ENCODE measurements at regions not wholly inside any gene's neighbourhood (a gene's known extent, or its start where the extent isn't known, plus 50 kb on each side); places are given as distances from the start of the nearest gene placed in this dataset.

DNA sequence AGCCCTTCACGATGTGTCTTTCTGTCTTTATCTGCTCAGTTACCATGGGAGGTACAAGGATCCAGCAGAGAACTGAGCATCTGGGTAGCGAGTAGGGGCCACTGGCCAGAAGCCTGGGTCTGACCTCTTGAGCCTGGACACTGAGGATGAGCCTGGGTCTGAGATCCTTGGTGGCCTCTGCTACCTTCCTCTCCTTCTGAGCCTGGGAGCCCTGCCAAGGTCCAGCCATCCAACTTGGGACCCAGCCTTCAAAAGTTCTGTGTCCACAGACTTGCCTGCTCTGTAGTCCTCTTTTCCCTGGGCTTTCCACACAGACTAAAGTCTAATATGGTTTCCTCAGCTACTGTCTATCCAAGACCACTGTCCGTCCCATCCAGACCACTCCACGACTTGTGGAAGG is 60.2 kb upstream of the NAA20 start:
- DNase-seq (ENCODE audit: low read depth, low spot score): no peak
- H3K9me3 ChIP-seq (ENCODE audit: low read depth, low read length): no peaks in the 10 kb centered on the region
- no peaks in the 10 kb centered on the region for H3K36me3 ChIP-seq (ENCODE audit: insufficient read depth, low read length)
- H3K9ac ChIP-seq (ENCODE audit: insufficient read length): no peak overlapping the region
- no peak for TF ChIP-seq POLR2AphosphoS5 (IDR thresholded peaks at IDR 0.05; ENCODE audit: borderline replicate concordance, low read depth, low read length)
- TF ChIP-seq FOXP2 (optimal IDR thresholded peaks at IDR 0.05; ENCODE audit: control extremely low read depth, extremely low read length, insufficient read depth): no peak
- no peak for TF ChIP-seq EZH2 (IDR thresholded peaks at IDR 0.05)
- no peak overlapping the region for H3K27ac ChIP-seq
- no peak overlapping the region for H3K4me3 ChIP-seq

DNA sequence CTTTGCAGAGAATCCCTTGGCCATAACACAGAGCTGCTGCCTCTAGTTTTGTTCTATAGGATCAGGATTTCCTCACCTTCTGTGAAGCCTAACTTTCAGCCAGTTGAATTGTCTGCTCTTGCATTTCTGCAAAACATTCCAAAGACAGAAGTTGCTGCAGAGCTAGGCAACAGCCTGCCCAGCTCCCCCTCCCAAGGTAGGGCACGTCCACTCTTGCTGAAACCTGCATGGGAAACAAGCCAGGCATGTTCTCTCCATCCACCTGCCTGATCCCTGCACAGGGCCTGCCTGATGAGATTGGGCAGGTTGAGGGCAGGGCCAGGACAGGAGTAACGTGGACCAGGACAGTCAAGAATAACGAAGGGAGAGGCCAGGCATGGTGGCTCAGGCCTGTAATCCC is 58.9 kb upstream of the NAA20 start:
- no peak overlapping the region for H3K4me3 ChIP-seq
- no peaks in the 10 kb centered on the region for H3K36me3 ChIP-seq (ENCODE audit: insufficient read depth, low read length)
- H3K27ac ChIP-seq: no peak overlapping the region

DNA sequence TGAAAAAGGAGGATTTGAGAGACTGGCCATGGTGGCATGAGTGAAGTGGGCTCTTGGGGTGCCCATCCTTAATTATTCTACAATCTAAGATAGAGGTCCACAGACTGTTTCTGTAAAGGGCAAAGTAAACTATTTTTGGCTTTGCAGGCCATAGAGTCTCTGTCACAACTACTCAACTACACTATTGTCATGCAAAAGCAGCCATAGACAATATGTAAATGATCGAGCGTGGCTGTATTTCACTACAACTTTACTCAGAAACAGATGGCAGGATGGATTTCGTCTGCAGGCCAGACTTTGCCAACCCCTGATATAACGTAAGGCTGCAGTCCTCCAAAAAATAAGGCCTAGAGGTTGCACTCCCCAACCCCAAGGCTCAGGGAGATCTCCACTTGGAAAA is 58.2 kb upstream of the NAA20 start:
- Histone ChIP-seq H3K4me3 (no peak overlapping the region), H3K36me3 (ENCODE audit: insufficient read depth, low read length) (no peaks in the 10 kb centered on the region), H3K27ac (no peak overlapping the region), H3K9ac (ENCODE audit: insufficient read length) (no peak overlapping the region), H3K9me3 (ENCODE audit: low read depth, low read length) (no peaks in the 10 kb centered on the region)
- TF ChIP-seq EZH2 (IDR thresholded peaks at IDR 0.05) (no peak), POLR2AphosphoS5 (IDR thresholded peaks at IDR 0.05; ENCODE audit: borderline replicate concordance, low read depth, low read length) (no peak), FOXP2 (optimal IDR thresholded peaks at IDR 0.05; ENCODE audit: control extremely low read depth, extremely low read length, insufficient read depth) (no peak)
- DNase-seq (ENCODE audit: low read depth, low spot score): no peak

More for the DNA sequence above, 58.9 kb upstream of the NAA20 start:
- no peaks in the 10 kb centered on the region for H3K9me3 ChIP-seq (ENCODE audit: low read depth, low read length)
- TF ChIP-seq POLR2AphosphoS5 (IDR thresholded peaks at IDR 0.05; ENCODE audit: borderline replicate concordance, low read depth, low read length): no peak
- no peak for DNase-seq (ENCODE audit: low read depth, low spot score)
- H3K9ac ChIP-seq (ENCODE audit: insufficient read length): no peak overlapping the region

DNA sequence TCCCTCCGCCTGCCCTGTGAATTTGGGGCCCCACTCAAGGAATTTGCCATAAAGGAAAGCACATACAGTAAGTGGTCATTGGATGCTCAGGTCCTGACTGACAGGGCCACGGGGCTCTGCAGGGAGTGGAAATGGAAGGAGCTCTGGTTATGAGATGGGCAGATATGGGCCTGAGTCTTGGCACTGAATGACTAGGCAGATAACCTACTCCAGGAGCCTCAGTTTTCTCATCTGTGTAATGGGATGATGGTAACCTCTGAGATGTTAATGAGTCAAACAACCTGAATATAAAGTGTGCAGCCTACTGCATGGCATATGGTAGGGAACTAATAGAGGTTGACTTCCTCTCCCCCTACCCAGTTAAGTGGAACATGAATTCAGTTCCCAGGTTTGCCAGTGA is 56.4 kb upstream of the NAA20 start:
- Histone ChIP-seq H3K36me3 (ENCODE audit: insufficient read depth, low read length) (no peaks in the 10 kb centered on the region), H3K9me3 (ENCODE audit: low read depth, low read length) (no peaks in the 10 kb centered on the region)
- TF ChIP-seq POLR2AphosphoS5 (IDR thresholded peaks at IDR 0.05; ENCODE audit: borderline replicate concordance, low read depth, low read length): no peak
- TF ChIP-seq FOXP2 (optimal IDR thresholded peaks at IDR 0.05; ENCODE audit: control extremely low read depth, extremely low read length, insufficient read depth): no peak
- TF ChIP-seq EZH2 (IDR thresholded peaks at IDR 0.05): no peak

DNA sequence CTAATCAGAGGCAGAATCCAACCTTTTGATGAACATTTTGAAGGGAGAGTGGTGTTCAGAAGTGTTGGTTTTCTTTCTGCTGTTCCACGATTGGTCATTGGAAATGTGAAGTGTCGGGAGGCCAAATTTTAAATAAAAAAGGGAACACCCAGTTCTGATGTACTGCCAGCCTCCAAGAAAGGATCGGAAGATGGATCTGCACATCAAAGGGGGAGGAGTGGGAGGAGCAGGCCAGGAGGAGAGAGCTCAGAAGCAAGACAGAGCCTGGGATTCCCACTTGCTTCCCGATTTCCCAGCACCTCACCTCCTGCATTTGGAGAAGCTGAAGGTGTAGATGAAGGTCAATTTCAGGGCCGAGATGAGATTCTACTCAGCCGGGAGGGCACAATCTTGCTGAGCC is 55.9 kb upstream of the NAA20 start:
- H3K9ac ChIP-seq (ENCODE audit: insufficient read length): no peak overlapping the region
- no peaks in the 10 kb centered on the region for H3K36me3 ChIP-seq (ENCODE audit: insufficient read depth, low read length)
- no peak for DNase-seq (ENCODE audit: low read depth, low spot score)
- H3K27ac ChIP-seq: no peak overlapping the region
- H3K4me3 ChIP-seq: no peak overlapping the region
- no peak for TF ChIP-seq EZH2 (IDR thresholded peaks at IDR 0.05)
- no peak for TF ChIP-seq FOXP2 (optimal IDR thresholded peaks at IDR 0.05; ENCODE audit: control extremely low read depth, extremely low read length, insufficient read depth)
- TF ChIP-seq POLR2AphosphoS5 (IDR thresholded peaks at IDR 0.05; ENCODE audit: borderline replicate concordance, low read depth, low read length): no peak
- no peaks in the 10 kb centered on the region for H3K9me3 ChIP-seq (ENCODE audit: low read depth, low read length)

More for the DNA sequence above, 56.4 kb upstream of the NAA20 start:
- no peak overlapping the region for H3K27ac ChIP-seq
- DNase-seq (ENCODE audit: low read depth, low spot score): no peak
- H3K4me3 ChIP-seq: no peak overlapping the region
- no peak overlapping the region for H3K9ac ChIP-seq (ENCODE audit: insufficient read length)

DNA sequence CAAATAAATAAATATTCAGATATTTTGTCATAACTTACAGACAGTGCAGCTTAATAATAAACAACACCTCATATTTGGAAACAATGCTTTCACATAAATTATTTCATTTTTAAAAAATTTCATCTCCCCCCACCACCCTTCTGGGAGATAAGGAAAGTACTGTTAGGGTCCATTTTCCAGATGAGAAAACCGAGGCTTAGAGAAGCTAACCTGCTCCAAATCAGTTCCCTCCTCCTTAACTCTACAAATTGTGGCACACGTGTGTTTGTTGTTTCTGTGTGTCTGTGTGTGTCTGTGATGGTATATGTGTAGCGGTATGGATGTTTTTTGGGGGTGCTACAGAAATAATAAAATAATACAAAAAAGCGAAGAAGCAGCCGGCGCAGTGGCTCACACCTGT is 54.2 kb upstream of the NAA20 start:
- DNase-seq (ENCODE audit: low read depth, low spot score): no peak
- TF ChIP-seq EZH2 (IDR thresholded peaks at IDR 0.05) (no peak), POLR2AphosphoS5 (IDR thresholded peaks at IDR 0.05; ENCODE audit: borderline replicate concordance, low read depth, low read length) (no peak), FOXP2 (optimal IDR thresholded peaks at IDR 0.05; ENCODE audit: control extremely low read depth, extremely low read length, insufficient read depth) (no peak)
- no peak overlapping the region for H3K27ac ChIP-seq

DNA sequence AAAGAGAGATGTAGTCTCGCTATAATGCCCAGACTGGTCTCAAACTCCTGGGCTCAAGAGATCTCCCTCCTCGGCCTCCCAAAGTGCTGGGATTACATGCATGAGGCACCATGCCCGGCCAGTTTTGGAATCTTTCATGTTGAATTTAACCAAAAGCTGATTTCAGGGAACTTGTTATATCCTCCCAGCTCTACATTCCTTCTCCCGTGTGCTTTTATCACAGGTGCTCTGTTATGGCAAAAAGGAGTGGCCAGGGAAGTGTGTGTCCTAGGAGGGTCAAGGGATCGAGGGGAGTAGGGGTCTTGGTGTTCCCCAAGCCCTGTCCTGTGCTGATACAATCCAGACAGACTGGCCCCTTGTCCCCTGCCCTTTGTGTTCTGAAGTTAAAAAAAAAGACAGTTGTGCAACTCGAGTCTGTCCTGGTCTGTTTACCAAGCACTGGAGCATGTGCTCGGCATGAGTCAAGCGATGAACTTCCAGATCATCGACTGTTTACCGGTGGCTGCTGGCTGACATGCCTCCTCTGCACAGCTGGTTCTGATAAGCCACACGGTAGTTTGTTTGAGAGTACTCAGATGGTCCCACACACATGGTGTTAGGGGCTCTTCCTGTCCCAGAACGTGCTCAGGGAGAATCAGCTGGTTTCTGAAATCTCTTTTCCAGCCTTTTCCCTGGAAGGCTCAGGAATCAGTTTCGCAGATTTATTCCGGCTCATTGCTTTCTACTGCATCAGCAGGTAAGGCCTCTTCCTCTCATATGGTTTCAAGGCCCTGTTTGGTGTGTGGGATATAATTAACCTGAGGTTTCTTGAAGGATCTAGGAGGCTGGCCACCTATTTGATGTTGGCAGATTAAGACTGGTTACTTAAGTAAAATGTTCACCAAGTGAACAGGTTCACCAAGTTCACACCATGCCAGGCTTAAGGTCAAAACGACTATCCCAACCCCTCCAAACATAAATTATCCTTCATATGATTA is 52.6 kb upstream of the NAA20 start:
- H3K9me3 ChIP-seq (ENCODE audit: low read depth, low read length): no peaks in the 10 kb centered on the region
- TF ChIP-seq POLR2AphosphoS5 (IDR thresholded peaks at IDR 0.05; ENCODE audit: borderline replicate concordance, low read depth, low read length) (no peak), EZH2 (IDR thresholded peaks at IDR 0.05) (no peak), FOXP2 (optimal IDR thresholded peaks at IDR 0.05; ENCODE audit: control extremely low read depth, extremely low read length, insufficient read depth) (no peak)
- no peak overlapping the region for H3K27ac ChIP-seq
- DNase-seq (ENCODE audit: low read depth, low spot score): no peak
- no peak overlapping the region for H3K4me3 ChIP-seq
- no peak overlapping the region for H3K9ac ChIP-seq (ENCODE audit: insufficient read length)
- no peaks in the 10 kb centered on the region for H3K36me3 ChIP-seq (ENCODE audit: insufficient read depth, low read length)

More for the DNA sequence above, 54.2 kb upstream of the NAA20 start:
- H3K4me3 ChIP-seq: no peak overlapping the region
- no peaks in the 10 kb centered on the region for H3K36me3 ChIP-seq (ENCODE audit: insufficient read depth, low read length)
- no peak overlapping the region for H3K9ac ChIP-seq (ENCODE audit: insufficient read length)
- no peaks in the 10 kb centered on the region for H3K9me3 ChIP-seq (ENCODE audit: low read depth, low read length)

DNA sequence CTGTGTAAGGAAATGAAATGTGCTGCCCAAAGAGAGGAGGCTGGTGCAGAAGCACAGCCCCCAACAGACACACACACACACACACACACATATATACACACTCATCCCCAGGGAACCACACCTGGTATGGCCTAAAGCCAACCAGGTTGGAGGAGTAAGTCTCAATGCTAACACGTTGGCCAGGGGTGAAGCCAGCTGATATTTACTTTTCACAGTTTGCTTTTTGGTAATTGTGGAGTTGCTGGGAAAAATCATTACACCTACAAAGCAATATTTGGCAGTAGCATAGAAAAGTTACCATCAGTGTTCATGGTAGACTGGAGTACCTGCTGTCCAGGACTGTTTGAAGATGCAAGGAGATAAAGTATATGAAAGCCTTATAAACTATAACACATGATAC is 50.3 kb upstream of the NAA20 start:
- H3K27ac ChIP-seq: no peak overlapping the region
- no peaks in the 10 kb centered on the region for H3K36me3 ChIP-seq (ENCODE audit: insufficient read depth, low read length)
- no peaks in the 10 kb centered on the region for H3K9me3 ChIP-seq (ENCODE audit: low read depth, low read length)
- H3K9ac ChIP-seq (ENCODE audit: insufficient read length): no peak overlapping the region
- DNase-seq (ENCODE audit: low read depth, low spot score): no peak
- H3K4me3 ChIP-seq: no peak overlapping the region
- TF ChIP-seq FOXP2 (optimal IDR thresholded peaks at IDR 0.05; ENCODE audit: control extremely low read depth, extremely low read length, insufficient read depth) (no peak), EZH2 (IDR thresholded peaks at IDR 0.05) (no peak), POLR2AphosphoS5 (IDR thresholded peaks at IDR 0.05; ENCODE audit: borderline replicate concordance, low read depth, low read length) (no peak)
